LNCAP (cell line): ENCODE measurements at regions not wholly inside any gene's neighbourhood (a gene's known extent, or its start where the extent isn't known, plus 50 kb on each side); places are given as distances from the start of the nearest gene placed in this dataset.
A peak's percentile ranks its signal among the peaks of the same experiment; 100 is the strongest.

Source experiments
- TF ChIP-seq, protein P1 (sequence below): fragments of 450-650 bp; IDR thresholded peaks from 2 replicates; pipeline ENCODE4 v1.5.1; 2017; ENCODE audit warnings: mild to moderate bottlenecking

DNA sequence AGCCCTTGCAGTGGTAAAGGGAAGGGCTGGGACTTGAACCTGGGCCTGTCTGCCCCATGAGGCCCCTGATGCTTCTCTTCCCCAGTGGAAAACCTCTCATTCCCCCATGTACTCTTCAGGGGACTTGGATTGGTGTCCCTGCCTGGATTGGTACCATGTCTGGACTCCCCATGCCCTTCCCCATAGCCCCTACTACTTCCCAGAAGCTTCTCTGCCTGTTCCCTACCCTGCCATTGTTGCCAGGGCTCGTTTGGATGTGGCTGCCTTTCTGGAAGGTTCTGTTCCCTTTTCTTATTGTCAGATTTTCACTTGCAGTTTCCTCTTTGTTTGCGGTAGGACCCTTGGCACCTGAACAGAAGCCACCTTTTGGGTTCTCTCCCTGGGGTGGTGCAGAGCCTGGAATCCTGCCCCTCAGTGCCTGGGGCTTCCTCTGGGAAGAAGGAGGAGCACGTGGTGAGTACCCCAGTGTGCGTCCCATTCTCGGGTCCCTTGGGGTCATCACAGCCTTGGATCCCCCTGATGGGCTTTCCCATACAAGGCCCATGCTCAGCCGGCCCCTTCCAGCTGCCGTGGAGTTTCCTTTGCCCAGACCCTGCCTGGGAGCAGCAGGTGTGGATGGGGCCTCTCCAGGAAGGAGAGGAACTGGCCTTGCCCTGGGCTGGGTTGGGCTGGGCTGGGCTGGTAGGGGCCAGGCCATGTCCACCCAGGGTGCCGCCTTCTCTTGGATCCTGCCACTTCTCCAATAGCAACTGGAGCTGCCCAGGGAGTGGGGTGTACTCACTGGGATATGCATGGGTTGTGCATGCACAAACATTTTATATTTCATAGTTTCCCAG, 281.1 kb downstream of the PTPRU start:
- TF ChIP-seq, protein P1, sequence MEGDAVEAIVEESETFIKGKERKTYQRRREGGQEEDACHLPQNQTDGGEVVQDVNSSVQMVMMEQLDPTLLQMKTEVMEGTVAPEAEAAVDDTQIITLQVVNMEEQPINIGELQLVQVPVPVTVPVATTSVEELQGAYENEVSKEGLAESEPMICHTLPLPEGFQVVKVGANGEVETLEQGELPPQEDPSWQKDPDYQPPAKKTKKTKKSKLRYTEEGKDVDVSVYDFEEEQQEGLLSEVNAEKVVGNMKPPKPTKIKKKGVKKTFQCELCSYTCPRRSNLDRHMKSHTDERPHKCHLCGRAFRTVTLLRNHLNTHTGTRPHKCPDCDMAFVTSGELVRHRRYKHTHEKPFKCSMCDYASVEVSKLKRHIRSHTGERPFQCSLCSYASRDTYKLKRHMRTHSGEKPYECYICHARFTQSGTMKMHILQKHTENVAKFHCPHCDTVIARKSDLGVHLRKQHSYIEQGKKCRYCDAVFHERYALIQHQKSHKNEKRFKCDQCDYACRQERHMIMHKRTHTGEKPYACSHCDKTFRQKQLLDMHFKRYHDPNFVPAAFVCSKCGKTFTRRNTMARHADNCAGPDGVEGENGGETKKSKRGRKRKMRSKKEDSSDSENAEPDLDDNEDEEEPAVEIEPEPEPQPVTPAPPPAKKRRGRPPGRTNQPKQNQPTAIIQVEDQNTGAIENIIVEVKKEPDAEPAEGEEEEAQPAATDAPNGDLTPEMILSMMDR = no peak

DNA sequence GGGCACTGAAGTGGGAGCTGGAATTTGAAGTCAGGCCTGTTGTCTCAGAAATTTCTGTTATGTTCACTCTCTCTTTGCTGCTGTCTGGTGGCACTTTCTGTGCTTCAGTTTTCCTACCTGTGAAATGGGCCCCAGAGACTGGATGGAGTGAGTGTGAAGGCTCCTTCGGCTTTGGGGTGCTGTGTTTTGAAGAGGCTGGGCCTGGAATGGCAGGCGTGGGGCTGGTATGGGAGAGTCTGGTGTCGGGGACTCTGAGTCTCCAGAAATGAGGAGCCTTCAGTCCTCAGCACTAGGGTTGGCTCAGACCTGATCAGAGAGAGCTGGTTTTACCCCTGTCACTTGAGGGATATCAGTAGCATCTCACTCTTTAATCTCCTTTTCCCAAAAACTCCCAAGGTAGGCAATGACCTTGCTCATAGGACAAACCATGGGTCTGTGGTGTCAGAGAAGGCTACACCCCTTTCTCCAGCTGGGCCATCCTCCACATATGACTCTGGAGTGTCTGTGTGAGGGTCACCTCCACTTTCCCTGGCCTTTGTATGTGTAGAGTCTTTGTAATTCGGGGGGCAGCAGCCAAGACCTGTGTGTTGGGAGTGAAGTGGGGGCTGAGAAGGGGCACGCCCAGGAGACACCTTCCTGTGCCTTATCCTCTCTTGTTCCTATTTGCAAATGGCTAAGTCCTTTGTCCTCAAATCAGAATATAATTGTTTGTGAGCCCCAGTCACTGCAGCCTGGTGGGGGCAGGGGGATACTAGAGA, 279.9 kb downstream of the PTPRU start:
- TF ChIP-seq, protein P1 = no peak

DNA sequence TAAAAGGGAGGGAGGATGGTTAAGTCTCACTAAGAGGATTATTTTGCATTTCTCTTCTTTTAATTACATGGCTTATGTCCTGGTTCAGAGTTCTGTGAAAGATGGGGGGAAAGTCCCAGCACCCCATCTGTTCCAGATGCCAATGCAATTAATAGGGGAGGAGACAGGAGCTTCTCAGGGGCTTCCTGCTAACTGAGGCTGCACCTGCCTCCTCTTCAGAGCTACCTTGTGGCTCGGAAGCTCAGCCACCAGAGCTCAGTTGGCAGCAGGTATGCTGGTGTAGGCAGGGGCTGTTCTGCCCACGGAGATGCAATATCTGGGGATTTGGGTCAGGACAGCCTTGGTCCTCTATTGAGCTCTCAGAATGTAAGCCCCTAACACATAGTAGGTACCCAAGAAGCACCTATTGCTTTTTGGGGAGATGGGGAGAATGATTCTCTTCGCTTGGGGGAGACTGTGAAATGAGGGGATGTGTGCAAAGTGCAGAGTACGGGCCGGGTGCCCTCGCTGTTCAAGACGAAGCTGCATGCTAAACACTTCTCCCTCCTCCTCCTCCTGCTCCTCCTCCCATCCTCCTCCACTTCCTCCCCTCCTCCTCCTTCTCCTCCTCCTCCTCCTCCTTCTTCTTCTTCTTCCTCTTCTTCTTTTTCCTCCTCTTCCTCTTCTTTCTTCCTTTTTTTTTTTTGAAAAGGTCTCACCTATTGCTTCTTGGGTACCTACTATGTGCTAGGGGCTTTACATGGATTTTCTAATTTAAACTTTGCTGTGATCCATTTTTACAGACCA, 279.0 kb downstream of the PTPRU start:
- TF ChIP-seq, protein P1 = no peak

DNA sequence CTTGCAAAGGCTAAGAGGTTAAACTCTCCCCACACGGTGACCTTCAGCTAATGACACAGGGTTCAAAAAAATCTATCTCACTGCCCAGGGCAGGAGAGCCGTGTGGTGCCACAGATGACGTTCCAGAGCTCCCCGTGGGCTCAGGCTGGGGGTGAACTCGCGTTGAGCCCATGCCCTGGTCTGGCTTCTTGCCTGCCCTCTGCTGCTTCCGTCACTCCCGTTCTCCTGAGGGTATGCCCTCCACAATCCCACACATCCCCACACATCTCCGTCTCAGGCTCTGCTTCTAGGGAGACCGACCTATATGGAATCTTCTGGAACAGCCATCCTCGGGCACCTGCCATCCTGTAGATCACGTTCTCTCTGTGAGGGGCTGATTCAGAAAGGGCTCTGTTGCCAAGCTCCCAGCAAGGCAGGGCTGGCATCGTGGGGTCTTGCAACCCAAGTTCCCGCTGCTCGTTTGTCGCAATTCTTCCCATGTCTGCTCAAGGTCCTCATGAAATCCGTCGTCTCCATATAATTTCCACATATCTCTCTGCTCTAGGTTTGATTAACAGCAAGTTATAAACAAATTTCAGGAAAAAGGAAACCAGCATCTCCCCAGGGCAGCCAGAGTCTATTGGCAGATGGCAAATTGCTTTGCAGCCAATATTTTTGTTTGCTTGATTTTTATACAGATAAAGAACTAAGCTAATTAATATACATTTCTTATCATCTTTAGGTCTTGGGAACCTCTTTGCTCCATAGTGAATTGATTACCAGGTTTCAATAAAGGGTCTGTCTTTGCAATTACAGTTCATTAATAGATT, 278.2 kb downstream of the PTPRU start:
- TF ChIP-seq, protein P1 = no peak

DNA sequence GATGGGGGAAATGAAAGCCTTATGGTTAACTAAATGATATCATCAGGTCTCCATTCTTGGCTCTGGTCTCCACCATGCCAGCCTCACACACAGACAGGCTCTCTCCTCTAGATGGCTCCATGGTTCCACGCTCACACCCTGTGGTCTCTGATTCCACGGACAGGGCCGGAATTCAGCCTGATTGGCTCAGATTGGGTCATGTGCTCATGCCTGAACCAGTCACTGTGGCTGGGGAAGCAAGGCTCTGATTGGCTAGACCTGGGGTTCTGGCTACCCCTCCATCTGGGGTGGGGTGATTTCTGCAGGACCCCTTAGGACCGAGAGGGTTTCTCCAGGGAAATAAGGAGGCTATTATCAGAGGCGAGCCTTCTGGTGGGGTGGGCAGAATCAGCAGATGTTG, 277.0 kb downstream of the PTPRU start:
- TF ChIP-seq, protein P1 = peak; percentile 67

DNA sequence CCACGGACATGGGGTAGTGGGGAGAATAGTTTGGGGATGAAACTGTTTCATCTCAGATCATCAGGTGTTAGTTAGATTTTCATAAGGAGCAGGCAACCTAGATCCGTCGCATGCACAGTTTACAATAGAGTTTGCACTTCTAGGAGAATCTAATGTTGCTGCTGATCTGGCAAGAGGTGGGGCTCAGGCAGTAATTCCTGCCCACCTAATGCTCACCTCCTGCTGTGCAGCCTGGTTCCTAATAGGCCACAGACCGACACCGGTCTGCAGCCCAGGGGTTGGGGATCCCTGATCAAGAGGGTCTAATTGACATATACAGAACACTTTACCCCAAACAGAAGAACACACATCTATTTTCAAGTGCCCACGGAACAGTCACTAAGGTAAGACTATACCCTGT, 275.1 kb downstream of the PTPRU start:
- TF ChIP-seq, protein P1 = no peak
